Sigmoid colon (tissue), 3 donors: ENCODE measurements at regions not wholly inside any gene's neighbourhood (a gene's known extent, or its start where the extent isn't known, plus 50 kb on each side); places are given as distances from the start of the nearest gene placed in this dataset.

Experiments used
- POLR2A ChIP-seq, 2 donors: fragments of 450-650 bp; IDR thresholded peaks; one replicate each; pipeline ENCODE4 v1.6.1; 2016; ENCODE audit warnings: antibody characterized with exemption in 2 of 2, mild to moderate bottlenecking in 2 of 2, moderate library complexity in 2 of 2
- TF ChIP-seq, protein P1 (sequence below), 4 experiments: fragments of 450-650 bp in 3 of 4; fragments of 200-600 bp in 1 of 4; IDR thresholded peaks; one replicate each; pipeline ENCODE4 v1.5.1; 2016 to 2019; ENCODE audit warnings: antibody characterized with exemption in 4 of 4, mild to moderate bottlenecking in 3 of 4, moderate library complexity in 2 of 4

DNA sequence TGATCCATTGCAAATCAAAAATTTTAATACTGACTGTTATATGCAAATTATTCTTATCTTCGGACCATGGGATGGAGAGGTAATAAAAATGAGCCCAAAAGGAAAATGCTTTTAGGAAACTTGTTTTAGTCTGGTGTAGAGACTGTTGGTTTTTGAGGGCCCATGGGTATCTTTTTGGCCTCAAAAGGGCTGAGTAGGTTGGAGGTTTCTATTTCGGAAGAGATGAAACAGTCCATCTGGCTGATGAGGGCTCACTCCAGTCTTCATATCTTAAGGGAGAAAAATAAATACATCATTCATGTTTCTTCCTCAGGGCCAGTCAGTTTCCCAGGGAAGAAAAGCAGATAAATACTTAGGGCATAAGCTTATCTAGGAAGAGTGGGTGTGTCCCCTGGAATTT is 290.7 kb downstream of the RMST start:
- TF ChIP-seq, protein P1, sequence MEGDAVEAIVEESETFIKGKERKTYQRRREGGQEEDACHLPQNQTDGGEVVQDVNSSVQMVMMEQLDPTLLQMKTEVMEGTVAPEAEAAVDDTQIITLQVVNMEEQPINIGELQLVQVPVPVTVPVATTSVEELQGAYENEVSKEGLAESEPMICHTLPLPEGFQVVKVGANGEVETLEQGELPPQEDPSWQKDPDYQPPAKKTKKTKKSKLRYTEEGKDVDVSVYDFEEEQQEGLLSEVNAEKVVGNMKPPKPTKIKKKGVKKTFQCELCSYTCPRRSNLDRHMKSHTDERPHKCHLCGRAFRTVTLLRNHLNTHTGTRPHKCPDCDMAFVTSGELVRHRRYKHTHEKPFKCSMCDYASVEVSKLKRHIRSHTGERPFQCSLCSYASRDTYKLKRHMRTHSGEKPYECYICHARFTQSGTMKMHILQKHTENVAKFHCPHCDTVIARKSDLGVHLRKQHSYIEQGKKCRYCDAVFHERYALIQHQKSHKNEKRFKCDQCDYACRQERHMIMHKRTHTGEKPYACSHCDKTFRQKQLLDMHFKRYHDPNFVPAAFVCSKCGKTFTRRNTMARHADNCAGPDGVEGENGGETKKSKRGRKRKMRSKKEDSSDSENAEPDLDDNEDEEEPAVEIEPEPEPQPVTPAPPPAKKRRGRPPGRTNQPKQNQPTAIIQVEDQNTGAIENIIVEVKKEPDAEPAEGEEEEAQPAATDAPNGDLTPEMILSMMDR (IDR thresholded peaks at IDR 0.05) = no peak
- TF ChIP-seq POLR2A (IDR thresholded peaks at IDR 0.05) = no peak
